Kidney tubule cell (primary cell): ENCODE measurements at regions not wholly inside any gene's neighbourhood (a gene's known extent, or its start where the extent isn't known, plus 50 kb on each side); places are given as distances from the start of the nearest gene placed in this dataset.
A peak's percentile ranks its signal among the peaks of the same experiment; 100 is the strongest.
"Not testable (repeated sequence)": the region's sequence is repeated elsewhere in the genome, so short reads cannot be mapped to it uniquely, and the experiment has no call there.

ENCODE experiments used
- DNase-seq: peaks from one replicate; pipeline ENCODE4 v3.0.0-alpha.2; 2018; ENCODE audit warnings: low spot score

DNA sequence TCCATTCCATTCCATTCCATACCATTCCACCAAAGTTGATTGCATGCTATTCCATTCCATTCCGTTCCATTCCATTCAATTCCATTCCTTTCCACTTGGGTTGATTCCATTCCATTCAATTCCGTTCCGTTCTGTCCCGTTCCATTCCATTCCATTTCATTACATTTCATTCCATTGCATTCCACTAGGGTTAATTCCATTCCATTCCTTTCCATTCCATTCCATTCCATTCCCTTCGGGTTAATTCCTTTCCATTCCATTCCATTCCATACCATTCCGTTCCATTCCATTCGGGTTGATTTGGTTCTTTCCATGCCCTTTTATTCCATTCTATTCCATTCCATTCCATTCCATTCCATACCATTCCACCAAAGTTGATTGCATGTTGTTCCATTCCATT lies 131.9 kb downstream of the CWH43 start:
- DNase-seq: not testable (repeated sequence)

DNA sequence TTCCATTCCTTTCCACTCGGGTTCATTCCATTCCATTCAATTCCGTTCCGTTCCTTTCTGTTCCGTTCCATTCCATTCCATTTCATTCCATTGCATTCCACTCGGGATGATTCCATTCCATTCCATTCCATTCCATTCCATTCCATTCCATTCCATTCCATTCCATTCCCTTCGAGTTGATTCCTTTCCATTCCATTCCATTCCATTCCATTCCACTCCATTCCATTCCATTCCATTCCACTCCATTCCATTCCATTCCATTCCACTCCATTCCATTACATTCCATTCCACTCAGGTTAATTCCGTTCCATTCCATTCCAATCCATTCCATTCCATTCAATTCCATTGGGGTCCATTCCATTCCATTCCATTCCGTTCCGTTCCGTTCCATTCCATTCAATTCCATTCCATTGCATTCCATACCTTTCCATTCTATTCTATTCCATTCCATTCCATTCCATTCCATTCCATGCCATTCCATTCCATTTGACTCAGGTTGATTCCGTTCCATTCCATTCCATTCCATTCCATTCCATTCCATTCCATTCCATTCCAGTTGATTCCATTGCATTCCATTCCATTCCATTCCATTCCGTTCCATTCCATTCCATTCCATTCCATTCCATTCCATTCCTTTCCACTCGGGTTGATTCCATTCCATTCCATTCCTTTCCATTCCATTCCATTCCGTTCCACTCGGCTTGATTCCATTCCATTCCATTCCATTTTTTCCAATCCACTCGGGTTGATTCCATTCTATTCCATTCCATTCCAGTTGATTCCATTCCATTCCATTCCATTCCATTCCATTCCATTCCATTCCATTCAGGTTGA lies 132.5 kb downstream of the CWH43 start:
- peak; percentile 41 for DNase-seq

DNA sequence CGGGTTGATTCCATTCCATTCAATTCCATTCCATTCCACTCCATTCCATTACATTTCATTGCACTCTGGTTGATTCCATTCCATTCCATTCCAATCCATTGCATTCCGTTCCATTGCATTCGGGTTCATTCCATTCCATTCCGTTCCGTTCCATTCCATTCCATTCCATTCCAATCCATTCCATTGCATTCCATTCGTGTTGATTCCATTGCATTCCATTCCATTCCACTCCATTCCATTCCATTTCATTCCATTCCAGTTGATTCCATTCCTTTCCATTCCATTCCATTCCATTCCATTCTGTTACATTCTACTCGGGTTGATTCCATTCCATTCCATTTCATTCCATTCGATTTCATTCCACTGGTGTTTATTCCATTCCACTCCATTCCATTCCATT lies 133.3 kb downstream of the CWH43 start:
- DNase-seq: not testable (repeated sequence)

DNA sequence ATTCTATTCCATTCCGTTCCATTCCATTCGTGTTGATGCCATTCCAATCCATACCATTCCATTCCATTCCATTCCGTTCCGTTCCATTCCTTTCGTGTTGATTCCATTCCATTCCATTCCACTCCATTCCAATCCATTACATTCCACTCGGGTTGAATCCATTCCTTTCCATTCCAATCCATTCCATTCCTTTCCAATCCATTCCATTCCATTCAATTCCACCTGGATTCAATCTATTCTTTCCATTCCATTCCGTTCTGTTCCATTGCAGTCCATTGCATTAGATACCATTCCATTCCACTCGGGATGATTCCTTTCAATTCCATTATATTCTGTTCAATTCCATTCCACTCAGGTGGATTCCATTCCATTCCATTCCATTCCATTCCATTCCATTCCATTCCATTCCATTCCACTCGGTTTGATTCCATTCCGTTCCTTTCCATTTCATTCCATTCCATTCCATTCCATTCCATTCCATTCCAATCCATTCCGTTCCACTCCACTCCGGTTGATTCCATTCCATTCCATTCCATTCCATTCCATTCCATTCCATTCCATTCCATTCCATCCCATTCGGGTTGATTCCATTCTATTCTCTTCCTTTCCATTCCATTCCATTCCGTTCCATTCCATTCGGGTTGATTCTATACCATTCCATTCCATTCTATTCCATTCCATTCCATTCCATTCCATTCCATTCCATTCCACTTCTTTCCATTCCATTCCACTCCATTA lies 134.1 kb downstream of the CWH43 start:
- peak; percentile 69 for DNase-seq

DNA sequence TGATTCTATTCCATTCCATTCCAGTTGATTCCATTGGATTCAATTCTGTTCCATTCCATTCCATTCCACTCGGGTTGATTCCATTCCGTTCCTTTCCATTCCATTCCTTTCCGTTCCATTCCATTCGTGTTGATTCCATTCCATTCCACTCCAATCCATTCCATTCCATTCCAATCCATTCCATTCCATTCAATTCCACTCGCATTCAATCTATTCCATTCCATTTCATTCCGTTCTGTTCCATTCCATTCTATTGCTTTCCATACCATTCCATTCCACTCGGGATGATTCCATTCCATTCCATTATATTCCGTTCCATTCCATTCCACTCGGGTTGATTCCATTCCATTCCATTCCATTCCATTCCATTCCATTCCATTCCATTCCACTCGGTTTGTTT lies 134.7 kb downstream of the CWH43 start:
- DNase-seq: peak; percentile 88

DNA sequence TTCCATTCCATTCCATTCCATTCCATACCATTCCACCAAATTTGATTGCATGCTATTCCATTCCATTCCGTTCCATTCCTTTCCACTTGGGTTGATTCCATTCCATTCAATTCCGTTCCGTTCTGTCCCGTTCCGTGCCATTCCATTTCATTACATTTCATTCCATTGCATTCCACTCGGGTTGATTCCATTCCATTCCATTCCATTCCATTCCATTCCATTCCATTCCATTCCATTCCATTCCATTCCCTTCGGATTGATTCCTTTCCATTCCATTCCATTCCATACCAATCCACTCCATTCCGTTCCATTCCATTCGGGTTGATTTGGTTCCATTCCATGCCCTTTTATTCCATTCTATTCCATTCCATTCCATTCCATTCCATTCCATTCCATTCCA lies 140.4 kb downstream of the CWH43 start:
- DNase-seq: not testable (repeated sequence)

DNA sequence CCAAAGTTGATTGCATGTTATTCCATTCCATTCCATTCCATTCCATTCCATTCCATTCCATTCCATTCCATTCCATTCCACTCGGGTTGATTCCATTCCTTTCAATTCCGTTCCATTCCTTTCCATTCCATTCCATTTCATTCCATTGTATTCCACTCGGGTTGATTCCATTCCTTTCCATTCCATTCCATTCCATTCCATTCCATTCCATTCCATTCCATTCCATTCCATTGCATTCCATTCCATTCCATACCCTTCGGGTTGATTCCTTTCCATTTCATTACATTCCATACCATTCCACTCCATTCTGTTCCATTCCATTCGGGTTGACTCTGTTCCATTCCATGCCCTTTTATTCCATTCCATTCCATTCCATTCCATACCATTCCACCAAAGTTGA lies 140.8 kb downstream of the CWH43 start:
- DNase-seq: not testable (repeated sequence)

DNA sequence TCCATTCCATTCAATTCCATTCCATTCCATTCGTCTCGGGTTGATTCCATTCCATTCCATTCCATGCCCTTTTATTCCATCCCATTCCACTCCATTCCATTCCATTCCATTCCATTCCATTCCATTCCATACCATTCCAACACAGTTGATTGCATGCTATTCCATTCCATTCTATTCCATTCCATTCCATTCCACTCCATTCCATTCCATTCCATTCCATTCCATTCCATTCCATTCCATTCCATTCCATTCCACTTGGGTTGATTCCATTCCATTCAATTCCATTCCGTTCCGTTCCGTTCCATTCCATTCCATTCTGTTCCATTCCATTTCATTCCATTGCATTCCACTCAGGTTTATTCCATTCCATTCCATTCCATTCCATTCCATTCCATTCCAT lies 143.3 kb downstream of the CWH43 start:
- not testable (repeated sequence) for DNase-seq

DNA sequence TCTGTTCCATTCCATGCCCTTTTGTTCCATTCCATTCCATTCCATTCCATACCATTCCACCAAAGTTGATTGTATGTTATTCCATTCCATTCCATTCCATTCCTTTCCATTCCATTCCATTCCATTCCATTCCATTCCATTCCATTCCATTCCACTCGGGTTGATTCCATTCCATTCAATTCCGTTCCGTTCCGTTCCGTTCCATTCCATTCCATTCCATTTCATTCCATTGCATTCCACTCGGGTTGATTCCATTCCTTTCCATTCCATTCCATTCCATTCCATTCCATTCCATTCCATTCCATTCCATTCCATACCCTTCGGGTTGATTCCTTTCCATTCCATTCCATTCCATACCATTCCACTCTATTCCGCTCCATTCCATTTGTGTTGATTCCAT lies 143.8 kb downstream of the CWH43 start:
- DNase-seq: not testable (repeated sequence)

DNA sequence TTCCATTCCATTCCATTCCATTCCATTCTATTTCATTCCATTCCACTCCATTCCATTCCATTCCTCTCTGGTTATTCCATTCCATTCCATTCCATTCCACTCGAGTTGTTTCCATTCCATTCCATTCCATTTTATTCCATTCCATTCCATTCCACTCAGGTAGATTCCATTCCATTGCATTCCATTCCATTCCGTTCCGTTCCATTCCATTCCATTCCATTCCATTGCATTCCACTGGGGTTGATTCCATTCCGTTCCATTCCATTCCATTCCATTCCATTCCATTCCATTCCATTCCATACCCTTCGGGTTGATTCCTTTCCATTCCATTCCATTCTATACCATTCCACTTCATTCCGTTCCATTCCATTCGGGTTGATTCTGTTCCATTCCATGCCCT lies 144.6 kb downstream of the CWH43 start:
- DNase-seq: not testable (repeated sequence)

DNA sequence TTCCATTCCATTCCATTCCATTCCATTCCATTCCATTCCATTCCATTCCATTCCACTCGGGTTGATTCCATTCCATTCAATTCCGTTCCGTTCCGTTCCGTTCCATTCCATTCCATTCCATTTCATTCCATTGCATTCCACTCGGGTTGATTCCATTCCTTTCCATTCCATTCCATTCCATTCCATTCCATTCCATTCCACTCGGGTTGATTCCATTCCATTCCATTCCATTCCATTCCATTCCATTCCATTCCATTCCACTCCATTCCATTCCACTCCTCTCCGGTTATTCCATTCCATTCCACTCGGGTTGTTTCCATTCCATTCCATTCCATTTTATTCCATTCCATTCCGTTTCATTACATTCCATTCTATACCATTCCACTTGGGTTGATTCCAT lies 151.0 kb downstream of the CWH43 start:
- not testable (repeated sequence) for DNase-seq

DNA sequence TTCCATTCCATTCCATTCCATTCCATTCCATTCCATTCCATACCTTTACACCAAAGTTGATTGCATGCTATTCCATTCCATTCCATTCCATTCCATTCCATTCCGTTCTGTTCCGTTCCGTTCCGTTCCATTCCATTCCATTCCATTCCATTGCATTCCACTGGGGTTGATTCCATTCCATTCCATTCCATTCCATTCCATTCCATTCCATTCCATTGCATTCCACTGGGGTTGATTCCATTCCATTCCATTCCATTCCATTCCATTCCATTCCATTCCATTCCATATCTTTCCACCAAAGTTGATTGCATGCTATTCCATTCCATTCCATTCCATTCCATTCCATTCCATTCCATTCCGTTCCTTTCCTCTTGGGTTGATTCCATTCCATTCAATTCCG lies 151.9 kb downstream of the CWH43 start:
- DNase-seq: not testable (repeated sequence)

DNA sequence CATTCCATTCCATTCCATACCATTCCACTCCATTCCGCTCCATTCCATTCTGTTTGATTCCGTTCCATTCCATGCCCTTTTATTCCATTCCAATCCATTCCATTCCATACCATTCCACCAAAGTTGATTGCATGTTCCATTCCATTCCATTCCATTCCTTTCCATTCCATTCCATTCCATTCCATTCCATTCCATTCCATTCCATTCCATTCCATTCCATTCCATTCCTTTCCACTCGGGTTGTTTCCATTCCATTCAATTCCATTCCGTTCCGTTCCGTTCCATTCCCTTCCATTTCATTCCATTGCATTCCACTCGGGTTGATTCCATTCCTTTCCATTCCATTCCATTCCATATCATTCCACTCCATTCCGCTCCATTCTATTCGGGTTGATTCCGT lies 152.7 kb downstream of the CWH43 start:
- not testable (repeated sequence) for DNase-seq

DNA sequence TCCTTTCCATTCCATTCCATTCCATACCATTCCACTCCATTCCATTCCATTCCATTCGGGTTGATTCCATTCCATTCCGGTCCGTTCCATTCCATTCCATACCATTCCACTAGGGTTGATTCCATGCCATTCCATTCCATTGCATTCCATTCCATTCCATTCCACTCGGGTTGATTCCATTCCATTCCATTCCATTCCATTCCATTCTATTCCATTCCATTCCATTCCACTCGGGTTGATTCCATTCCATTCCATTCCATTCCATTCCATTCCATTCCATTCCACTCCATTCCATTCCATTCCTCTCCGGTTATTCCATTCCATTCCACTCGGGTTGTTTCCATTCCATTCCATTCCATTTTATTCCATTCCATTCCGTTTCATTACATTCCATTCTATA lies 153.4 kb downstream of the CWH43 start:
- DNase-seq: not testable (repeated sequence)

DNA sequence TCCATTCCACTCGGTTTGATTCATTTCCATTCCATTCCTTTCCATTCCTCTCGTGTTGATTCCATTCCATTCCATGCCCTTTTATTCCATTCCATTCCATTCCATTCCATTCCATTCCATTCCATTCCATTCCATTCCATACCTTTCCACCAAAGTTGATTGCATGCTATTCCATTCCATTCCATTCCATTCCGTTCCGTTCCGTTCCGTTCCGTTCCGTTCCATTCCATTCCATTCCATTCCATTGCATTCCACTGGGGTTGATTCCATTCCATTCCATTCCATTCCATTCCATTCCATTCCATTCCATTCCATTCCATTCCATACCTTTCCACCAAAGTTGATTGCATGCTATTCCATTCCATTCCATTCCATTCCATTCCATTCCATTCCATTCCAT lies 154.3 kb downstream of the CWH43 start:
- DNase-seq: not testable (repeated sequence)

DNA sequence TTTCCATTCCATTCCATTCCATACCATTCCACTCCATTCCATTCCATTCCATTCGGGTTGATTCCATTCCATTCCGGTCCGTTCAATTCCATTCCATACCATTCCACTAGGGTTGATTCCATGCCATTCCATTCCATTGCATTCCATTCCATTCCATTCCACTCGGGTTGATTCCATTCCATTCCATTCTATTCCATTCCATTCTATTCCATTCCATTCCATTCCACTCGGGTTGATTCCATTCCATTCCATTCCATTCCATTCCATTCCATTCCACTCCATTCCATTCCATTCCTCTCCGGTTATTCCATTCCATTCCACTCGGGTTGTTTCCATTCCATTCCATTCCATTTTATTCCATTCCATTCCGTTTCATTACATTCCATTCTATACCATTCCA lies 155.9 kb downstream of the CWH43 start:
- not testable (repeated sequence) for DNase-seq

DNA sequence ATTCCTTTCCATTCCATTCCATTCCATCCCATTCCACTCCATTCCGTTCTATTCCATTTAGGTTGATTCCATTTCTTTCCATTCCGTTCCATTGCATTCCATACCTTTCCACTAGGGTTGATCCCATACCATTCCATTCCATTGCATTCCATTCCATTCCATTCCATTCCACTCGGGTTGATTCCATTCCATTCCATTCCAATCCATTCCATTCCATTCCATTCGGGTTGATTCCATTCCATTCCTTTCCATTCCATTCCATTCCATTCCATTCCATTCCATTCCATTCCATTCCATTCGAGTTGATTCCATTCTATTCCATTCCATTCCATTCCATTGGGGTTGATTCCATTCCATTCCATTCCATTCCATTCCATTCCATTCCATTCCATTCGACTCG lies 161.1 kb downstream of the CWH43 start:
- not testable (repeated sequence) for DNase-seq

DNA sequence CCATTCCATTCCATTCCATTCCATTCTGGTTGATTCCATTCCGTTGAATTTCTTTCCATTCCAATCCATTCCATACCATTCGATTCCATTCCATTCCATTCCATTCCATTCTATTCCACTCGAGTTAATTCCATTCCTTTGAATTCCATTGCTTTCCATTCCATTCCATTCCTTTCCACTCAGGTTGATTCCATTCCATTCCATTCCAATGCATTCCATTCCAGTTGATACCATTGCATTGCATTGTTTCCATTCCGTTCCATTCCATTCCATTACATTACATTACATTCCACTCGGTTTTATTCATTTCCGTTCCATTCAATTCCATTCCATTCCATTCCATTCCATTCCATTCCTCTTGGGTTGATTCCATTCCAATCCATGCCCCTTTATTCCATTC lies 161.5 kb downstream of the CWH43 start:
- not testable (repeated sequence) for DNase-seq

DNA sequence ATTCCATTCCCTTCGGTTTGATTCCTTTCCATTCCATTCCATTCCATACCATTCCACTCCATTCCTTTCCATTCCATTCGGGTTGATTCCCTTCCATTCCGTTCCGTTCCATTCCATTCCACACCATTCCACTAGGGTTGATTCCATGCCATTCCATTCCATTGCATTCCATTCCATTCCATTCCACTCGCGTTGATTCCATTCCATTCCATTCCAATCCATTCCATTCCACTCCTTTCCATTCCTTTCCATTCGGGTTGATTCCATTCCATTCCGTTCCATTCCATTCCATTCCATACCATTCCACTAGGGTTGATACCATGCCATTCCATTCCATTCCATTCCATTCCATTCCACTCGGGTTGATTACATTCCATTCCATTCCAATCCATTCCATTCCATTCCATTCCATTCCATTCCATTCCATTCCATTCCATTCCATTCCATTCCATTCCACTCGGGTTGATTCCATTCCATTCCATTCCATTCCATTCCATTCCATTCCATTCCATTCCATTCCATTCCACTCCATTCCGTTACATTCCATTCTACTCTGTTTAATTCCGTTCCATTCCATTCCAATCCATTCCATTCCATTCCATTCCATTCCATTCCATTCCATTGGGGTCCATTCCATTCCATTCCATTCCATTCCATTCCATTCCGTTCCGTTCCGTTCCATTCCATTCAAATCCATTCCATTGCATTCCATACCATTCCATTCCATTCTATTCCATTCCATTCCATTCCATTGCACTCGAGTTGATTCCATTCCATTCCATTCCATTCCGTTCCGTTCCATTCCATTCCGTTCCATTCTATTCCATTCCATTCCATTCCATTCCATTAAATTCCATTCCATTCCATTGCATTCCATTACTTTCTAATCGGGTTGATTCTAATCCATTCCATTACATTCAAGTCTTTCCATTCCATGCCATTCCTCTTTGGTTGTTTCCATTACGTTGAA lies 163.2 kb downstream of the CWH43 start:
- DNase-seq: peak; percentile 87

DNA sequence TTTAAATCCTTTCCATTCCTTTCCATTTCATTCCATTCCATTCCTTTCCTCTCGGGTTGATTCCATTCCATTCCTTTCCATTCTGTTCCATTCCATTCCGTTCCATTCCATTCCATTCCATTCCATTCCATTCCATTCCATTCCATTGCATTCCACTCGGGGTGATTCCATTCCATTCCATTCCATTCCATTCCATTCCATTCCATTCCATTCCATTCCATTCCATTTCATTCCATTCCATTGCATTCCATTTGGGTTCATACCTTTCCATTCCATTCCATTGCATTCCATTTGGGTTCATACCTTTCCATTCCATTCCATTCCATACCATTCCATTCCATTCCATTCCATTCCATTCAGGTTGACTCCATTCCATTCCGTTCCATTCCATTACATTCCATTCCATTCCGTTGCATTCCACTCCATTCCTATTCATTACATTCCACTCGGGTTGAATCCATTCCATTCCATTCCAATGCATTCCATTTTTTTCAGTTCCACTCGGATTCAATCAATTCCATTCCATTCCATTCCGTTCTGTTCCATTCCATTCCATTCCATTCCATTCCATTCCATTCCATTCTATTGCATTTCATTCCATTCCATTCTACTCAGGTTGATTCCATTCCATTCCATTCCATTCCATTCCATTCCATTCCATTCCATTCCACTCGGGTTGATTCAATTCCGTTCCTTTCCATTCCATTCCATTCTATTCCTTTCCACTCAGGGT lies 164.4 kb downstream of the CWH43 start:
- DNase-seq: peak; percentile 17

DNA sequence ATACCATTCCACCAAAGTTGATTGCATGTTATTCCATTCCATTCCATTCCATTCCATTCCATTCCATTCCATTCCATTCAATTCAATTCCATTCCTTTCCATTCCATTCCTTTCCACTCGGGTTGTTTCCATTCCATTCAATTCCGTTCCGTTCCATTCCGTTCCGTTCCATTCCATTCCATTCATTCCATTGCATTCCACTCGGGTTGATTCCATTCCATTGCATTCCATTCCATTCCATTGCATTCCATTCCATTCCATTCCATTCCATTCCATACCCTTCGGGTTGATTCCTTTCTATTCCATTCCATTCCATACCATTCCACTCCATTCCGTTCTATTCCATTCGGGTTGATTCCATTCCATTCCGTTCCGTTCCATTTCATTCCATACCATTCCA lies 166.9 kb downstream of the CWH43 start:
- DNase-seq: not testable (repeated sequence)
